Activated naive CD8-positive, alpha-beta T cell treated with anti-CD3 and anti-CD28 coated beads, Interleukin-2, amount 10 ng/mL, durations not matched to agents 7 days and 5 days (primary cell): ENCODE measurements at regions not wholly inside any gene's neighbourhood (a gene's known extent, or its start where the extent isn't known, plus 50 kb on each side); places are given as distances from the start of the nearest gene placed in this dataset.

Source experiments
- ATAC-seq: fragments of 150-1000 bp; cut with Tn5 transposase; one replicate; pipeline ENCODE4 v1.10.0; 2021; ENCODE audit warnings: low read depth, moderate library complexity
- POLR2A ChIA-PET: fragments of 350-600 bp; sonication (Branson Sonifier 250); formaldehyde crosslinking; loops from one replicate; lab custom pipeline; 2021; ENCODE audit warnings: antibody characterized with exemption; lab: Charles Lee
- DNase-seq: peaks from one replicate; pipeline ENCODE4 v3.0.0; 2021
- H3K27ac Mint-ChIP-seq: one replicate; pipeline ENCODE4 v1.8.0; 2022; ENCODE audit warnings: mild to moderate bottlenecking, mixed read lengths
- H3K27me3 Mint-ChIP-seq: one replicate; pipeline ENCODE4 v1.8.0; 2022; ENCODE audit warnings: mild to moderate bottlenecking, moderate library complexity, mixed read lengths
- H3K36me3 Mint-ChIP-seq: one replicate; pipeline ENCODE4 v1.8.0; 2021; ENCODE audit warnings: mild to moderate bottlenecking, mixed read lengths
- H3K4me1 Mint-ChIP-seq: one replicate; pipeline ENCODE4 v1.8.0; 2021; ENCODE audit warnings: mixed read lengths
- H3K4me3 Mint-ChIP-seq: one replicate; pipeline ENCODE4 v1.8.0; 2022; ENCODE audit warnings: mild to moderate bottlenecking, moderate library complexity, mixed read lengths
- H3K9me3 Mint-ChIP-seq: one replicate; pipeline ENCODE4 v1.8.0; 2021; ENCODE audit warnings: mixed read lengths

GRCh38 chr6:154908723-154909122, 86.4 kb upstream of the TIAM2 start:
- H3K9me3 Mint-ChIP-seq = no peaks in the 10 kb centered on the region
- DNase-seq (no peak), ATAC-seq (no peak)
- no peaks in the 10 kb centered on the region for H3K27me3 Mint-ChIP-seq
- no peaks in the 10 kb centered on the region for H3K4me1 Mint-ChIP-seq
- H3K27ac Mint-ChIP-seq = no peak overlapping the region
- POLR2A ChIA-PET = interaction anchor here (0.5 kb wide), 1 partner anchor 65 kb away, joined by 3 read pairs; no protein-coding TSS in a partner anchor
- no peak overlapping the region for H3K4me3 Mint-ChIP-seq
- no peaks in the 10 kb centered on the region for H3K36me3 Mint-ChIP-seq

- Mint-ChIP-seq H3K27ac (no peak overlapping the region), H3K36me3 (no peaks in the 10 kb centered on the region), H3K27me3 (no peaks in the 10 kb centered on the region), H3K4me3 (no peak overlapping the region), H3K9me3 (no peaks in the 10 kb centered on the region), H3K4me1 (no peaks in the 10 kb centered on the region)
- no peak for DNase-seq
- ATAC-seq = no peak
- POLR2A ChIA-PET = interaction anchor here (0.5 kb wide), 1 partner anchor 65 kb away, joined by 3 read pairs; no protein-coding TSS in a partner anchor
Observed at GRCh38 chr6:154909311-154909710, 85.8 kb upstream of the TIAM2 start.

GRCh38 chr6:154909821-154910220, 85.3 kb upstream of the TIAM2 start:
- ATAC-seq (no peak), DNase-seq (no peak)
- H3K9me3 Mint-ChIP-seq = no peaks in the 10 kb centered on the region
- H3K4me3 Mint-ChIP-seq = no peak overlapping the region
- H3K4me1 Mint-ChIP-seq = no peaks in the 10 kb centered on the region
- H3K27ac Mint-ChIP-seq = no peak overlapping the region
- POLR2A ChIA-PET = no interaction called here
- H3K36me3 Mint-ChIP-seq = no peaks in the 10 kb centered on the region
- no peaks in the 10 kb centered on the region for H3K27me3 Mint-ChIP-seq

- no peaks in the 10 kb centered on the region for H3K36me3 Mint-ChIP-seq
- ATAC-seq (no peak), DNase-seq (no peak)
- H3K9me3 Mint-ChIP-seq = no peaks in the 10 kb centered on the region
- no peak overlapping the region for H3K27ac Mint-ChIP-seq
- no peak overlapping the region for H3K4me3 Mint-ChIP-seq
- H3K4me1 Mint-ChIP-seq = peaks cover 4% of the 10 kb centered on the region
- POLR2A ChIA-PET = no interaction called here
- H3K27me3 Mint-ChIP-seq = no peaks in the 10 kb centered on the region
Observed at GRCh38 chr6:154914288-154914687, 80.8 kb upstream of the TIAM2 start.

GRCh38 chr6:154916857-154917256, 78.3 kb upstream of the TIAM2 start:
- ATAC-seq = no peak

GRCh38 chr6:154917941-154918340, 77.2 kb upstream of the TIAM2 start:
- Mint-ChIP-seq H3K9me3 (no peaks in the 10 kb centered on the region), H3K4me3 (no peak overlapping the region), H3K27me3 (no peaks in the 10 kb centered on the region), H3K27ac (no peak overlapping the region), H3K4me1 (peaks cover 11% of the 10 kb centered on the region), H3K36me3 (no peaks in the 10 kb centered on the region)
- DNase-seq (no peak), ATAC-seq (no peak)
- POLR2A ChIA-PET = no interaction called here

More at GRCh38 chr6:154916857-154917256, 78.3 kb upstream of the TIAM2 start:
- Mint-ChIP-seq H3K27ac (no peak overlapping the region), H3K27me3 (no peaks in the 10 kb centered on the region), H3K4me1 (peaks cover 10% of the 10 kb centered on the region), H3K4me3 (no peak overlapping the region), H3K36me3 (no peaks in the 10 kb centered on the region), H3K9me3 (no peaks in the 10 kb centered on the region)
- POLR2A ChIA-PET = no interaction called here
- no peak for DNase-seq

GRCh38 chr6:154919806-154920205, 75.3 kb upstream of the TIAM2 start:
- DNase-seq (no peak), ATAC-seq (no peak)
- POLR2A ChIA-PET = no interaction called here
- Mint-ChIP-seq H3K4me1 (peaks cover 14% of the 10 kb centered on the region), H3K9me3 (no peaks in the 10 kb centered on the region), H3K4me3 (no peak overlapping the region), H3K27ac (no peak overlapping the region), H3K27me3 (no peaks in the 10 kb centered on the region), H3K36me3 (no peaks in the 10 kb centered on the region)

- Mint-ChIP-seq H3K27me3 (no peaks in the 10 kb centered on the region), H3K27ac (no peak overlapping the region), H3K4me1 (peaks cover 14% of the 10 kb centered on the region), H3K36me3 (no peaks in the 10 kb centered on the region), H3K9me3 (no peaks in the 10 kb centered on the region), H3K4me3 (no peak overlapping the region)
- DNase-seq (no peak), ATAC-seq (no peak)
- POLR2A ChIA-PET = no interaction called here
Observed at GRCh38 chr6:154920495-154921200, 74.5 kb upstream of the TIAM2 start.

GRCh38 chr6:154921482-154921881, 73.6 kb upstream of the TIAM2 start:
- ATAC-seq (no peak), DNase-seq (no peak)
- Mint-ChIP-seq H3K27me3 (no peaks in the 10 kb centered on the region), H3K27ac (no peak overlapping the region), H3K4me3 (no peak overlapping the region), H3K4me1 (peaks cover 14% of the 10 kb centered on the region), H3K9me3 (no peaks in the 10 kb centered on the region), H3K36me3 (no peaks in the 10 kb centered on the region)
- POLR2A ChIA-PET = no interaction called here

GRCh38 chr6:154923199-154923869, 71.8 kb upstream of the TIAM2 start:
- ATAC-seq (no peak), DNase-seq (no peak)
- no peak overlapping the region for H3K4me3 Mint-ChIP-seq
- no peaks in the 10 kb centered on the region for H3K27me3 Mint-ChIP-seq
- H3K36me3 Mint-ChIP-seq = no peaks in the 10 kb centered on the region
- peaks cover 10% of the 10 kb centered on the region for H3K4me1 Mint-ChIP-seq
- H3K9me3 Mint-ChIP-seq = no peaks in the 10 kb centered on the region
- H3K27ac Mint-ChIP-seq = no peak overlapping the region
- POLR2A ChIA-PET = no interaction called here

- POLR2A ChIA-PET = interaction anchor here (0.7 kb wide), 1 partner anchor 25 kb away, joined by 3 read pairs; no protein-coding TSS in a partner anchor
- H3K4me1 Mint-ChIP-seq = peaks cover 13% of the 10 kb centered on the region
- H3K27me3 Mint-ChIP-seq = no peaks in the 10 kb centered on the region
- no peak overlapping the region for H3K27ac Mint-ChIP-seq
- H3K4me3 Mint-ChIP-seq = no peak overlapping the region
- DNase-seq (no peak), ATAC-seq (no peak)
- H3K9me3 Mint-ChIP-seq = no peaks in the 10 kb centered on the region
- H3K36me3 Mint-ChIP-seq = no peaks in the 10 kb centered on the region
Observed at GRCh38 chr6:154925130-154925529, 70.0 kb upstream of the TIAM2 start.

- no peaks in the 10 kb centered on the region for H3K27me3 Mint-ChIP-seq
- H3K4me1 Mint-ChIP-seq = peaks cover 11% of the 10 kb centered on the region
- POLR2A ChIA-PET = no interaction called here
- no peak for ATAC-seq
- DNase-seq = no peak
- H3K36me3 Mint-ChIP-seq = no peaks in the 10 kb centered on the region
- no peaks in the 10 kb centered on the region for H3K9me3 Mint-ChIP-seq
- no peak overlapping the region for H3K27ac Mint-ChIP-seq
- H3K4me3 Mint-ChIP-seq = no peak overlapping the region
Observed at GRCh38 chr6:154926366-154926765, 68.7 kb upstream of the TIAM2 start.

GRCh38 chr6:154928325-154928922, 66.7 kb upstream of the TIAM2 start:
- Mint-ChIP-seq H3K4me3 (no peak overlapping the region), H3K4me1 (peaks cover 7% of the 10 kb centered on the region)

More at GRCh38 chr6:154928325-154928922, 66.7 kb upstream of the TIAM2 start:
- H3K9me3 Mint-ChIP-seq = no peaks in the 10 kb centered on the region
- POLR2A ChIA-PET = interaction anchor here (1.6 kb wide), 1 partner anchor 243 kb away, joined by 3 read pairs; no protein-coding TSS in a partner anchor
- no peak overlapping the region for H3K27ac Mint-ChIP-seq
- H3K27me3 Mint-ChIP-seq = no peaks in the 10 kb centered on the region
- no peaks in the 10 kb centered on the region for H3K36me3 Mint-ChIP-seq
- ATAC-seq (peak; percentile 68), DNase-seq (peak; percentile 36)
